Cardiac fibroblast (primary cell): ENCODE measurements at regions not wholly inside any gene's neighbourhood (a gene's known extent, or its start where the extent isn't known, plus 50 kb on each side); places are given as distances from the start of the nearest gene placed in this dataset.
"Not testable (repeated sequence)": the region's sequence is repeated elsewhere in the genome, so short reads cannot be mapped to it uniquely, and the experiment has no call there.

Experiments used
- DNase-seq, 2 donors: peaks; one replicate each; pipeline versions ENCODE4 v3.0.0 to v3.0.0-alpha.2; 2010; ENCODE audit warnings: low read depth in 2 of 2
- H3K4me3 ChIP-seq, 2 donors: replicated peaks in 1 of 2; 1 replicate in 1 of 2; 2 replicates in 1 of 2; pipeline ENCODE4 v1.5.1; 2011; ENCODE audit warnings: low read depth in 2 of 2, low read length in 2 of 2, mild to moderate bottlenecking in 2 of 2, moderate library complexity in 1 of 2
- TF ChIP-seq, protein P1 (sequence below): IDR thresholded peaks from one replicate; pipeline ENCODE4 v1.5.1; 2011; ENCODE audit warnings: low read depth, mild to moderate bottlenecking, low read length, inconsistent platforms

- peak in 1 of 2 donors; percentile 53 for DNase-seq
- H3K4me3 ChIP-seq = no peak overlapping the region
- TF ChIP-seq, protein P1, sequence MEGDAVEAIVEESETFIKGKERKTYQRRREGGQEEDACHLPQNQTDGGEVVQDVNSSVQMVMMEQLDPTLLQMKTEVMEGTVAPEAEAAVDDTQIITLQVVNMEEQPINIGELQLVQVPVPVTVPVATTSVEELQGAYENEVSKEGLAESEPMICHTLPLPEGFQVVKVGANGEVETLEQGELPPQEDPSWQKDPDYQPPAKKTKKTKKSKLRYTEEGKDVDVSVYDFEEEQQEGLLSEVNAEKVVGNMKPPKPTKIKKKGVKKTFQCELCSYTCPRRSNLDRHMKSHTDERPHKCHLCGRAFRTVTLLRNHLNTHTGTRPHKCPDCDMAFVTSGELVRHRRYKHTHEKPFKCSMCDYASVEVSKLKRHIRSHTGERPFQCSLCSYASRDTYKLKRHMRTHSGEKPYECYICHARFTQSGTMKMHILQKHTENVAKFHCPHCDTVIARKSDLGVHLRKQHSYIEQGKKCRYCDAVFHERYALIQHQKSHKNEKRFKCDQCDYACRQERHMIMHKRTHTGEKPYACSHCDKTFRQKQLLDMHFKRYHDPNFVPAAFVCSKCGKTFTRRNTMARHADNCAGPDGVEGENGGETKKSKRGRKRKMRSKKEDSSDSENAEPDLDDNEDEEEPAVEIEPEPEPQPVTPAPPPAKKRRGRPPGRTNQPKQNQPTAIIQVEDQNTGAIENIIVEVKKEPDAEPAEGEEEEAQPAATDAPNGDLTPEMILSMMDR = no peak
These were observed 934.2 kb upstream of the AMELY start for GRCh38 chrY:7845776-7846175.

- TF ChIP-seq, protein P1 = no peak
- no peak for DNase-seq
- no peak overlapping the region for H3K4me3 ChIP-seq
These were observed 925.5 kb upstream of the AMELY start for GRCh38 chrY:7837046-7837445.

- no peak overlapping the region for H3K4me3 ChIP-seq
These were observed 924.8 kb upstream of the AMELY start for GRCh38 chrY:7836366-7836765.

GRCh38 chrY:7835416-7835815 is 923.9 kb upstream of the AMELY start:
- peak in 1 of 2 donors; percentile 34 for DNase-seq
- no peak overlapping the region for H3K4me3 ChIP-seq
- TF ChIP-seq, protein P1 = no peak

More at GRCh38 chrY:7836366-7836765, 924.8 kb upstream of the AMELY start:
- TF ChIP-seq, protein P1 = no peak
- DNase-seq = peak; percentile 53 to 55

DNA sequence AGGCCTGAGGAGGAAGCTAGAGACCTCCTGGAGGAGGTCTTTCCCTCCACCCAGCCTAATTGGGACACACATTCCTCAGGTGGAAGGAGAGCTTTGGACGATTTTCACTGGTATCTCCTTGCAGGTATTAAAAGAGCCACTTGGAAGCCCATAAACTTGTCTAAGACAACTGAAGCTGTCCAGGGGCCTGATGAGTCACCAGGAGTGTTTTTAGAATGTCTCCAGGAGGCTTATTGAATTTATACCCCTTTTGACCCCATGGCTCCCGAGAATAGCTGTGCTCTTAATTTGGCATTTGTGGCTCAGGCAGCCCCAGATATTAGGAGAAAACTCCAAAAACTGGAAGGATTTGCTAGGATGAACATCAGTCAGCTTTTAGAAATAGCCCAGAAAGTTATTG is 922.7 kb upstream of the AMELY start:
- TF ChIP-seq, protein P1 = no peak
- H3K4me3 ChIP-seq = no peak overlapping the region
- DNase-seq = no peak

GRCh38 chrY:7830881-7831280 is 919.3 kb upstream of the AMELY start:
- not testable (repeated sequence) for H3K4me3 ChIP-seq, DNase-seq

GRCh38 chrY:7826533-7826932 is 915.0 kb upstream of the AMELY start:
- DNase-seq = peak in 1 of 2 donors; percentile 18
- H3K4me3 ChIP-seq = no peak overlapping the region
- TF ChIP-seq, protein P1 = no peak

DNA sequence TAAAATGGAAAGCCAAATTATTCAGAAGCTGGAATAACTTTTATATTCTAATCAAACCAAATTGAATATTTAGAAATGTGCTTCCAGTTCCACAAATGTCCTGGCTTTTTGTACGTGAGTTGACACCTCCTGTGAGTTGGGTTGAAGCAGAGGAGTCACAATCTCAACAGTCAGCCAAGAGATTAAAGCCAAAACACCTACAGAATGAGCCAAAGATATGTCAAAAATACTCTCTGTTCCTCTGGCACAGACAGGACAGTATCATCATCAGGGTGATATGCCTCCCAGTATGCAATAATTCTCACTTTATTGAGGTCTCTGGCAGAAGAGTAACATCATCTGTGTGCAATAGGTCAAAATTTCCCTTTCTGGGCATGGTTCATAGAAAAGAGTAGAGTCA is 914.3 kb upstream of the AMELY start:
- no peak overlapping the region for H3K4me3 ChIP-seq
- TF ChIP-seq, protein P1 = no peak
- no peak for DNase-seq
